ENCODE measurements at regions not wholly inside any gene's neighbourhood (a gene's known extent, or its start where the extent isn't known, plus 50 kb on each side); places are given as distances from the start of the nearest gene placed in this dataset.

DNA sequence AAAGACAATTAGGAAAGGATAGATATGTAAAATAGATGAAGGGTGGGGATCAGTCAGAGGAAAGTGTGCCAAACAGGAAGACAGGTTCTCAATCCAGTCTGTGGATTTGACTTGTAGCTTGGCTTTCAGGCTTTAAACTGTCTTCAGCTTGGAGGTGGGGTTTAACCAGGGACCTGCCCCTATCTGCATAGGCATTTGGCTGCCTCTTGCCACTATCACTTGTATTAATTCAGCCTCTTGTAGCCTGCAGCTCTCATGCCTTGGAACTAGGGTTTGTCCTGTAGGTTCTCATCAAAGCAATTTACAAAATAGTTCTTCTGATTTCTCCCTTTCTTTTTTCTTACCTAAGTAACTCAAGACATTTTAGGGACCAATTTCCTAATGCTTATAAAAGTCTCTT, 88.8 kb upstream of the PAXBP1 start:
- Histone ChIP-seq H3K79me2 (ENCODE audit: insufficient read depth, low read depth) (no peaks in the 10 kb centered on the region), H4K20me1 (ENCODE audit: insufficient read depth) (no peaks in the 10 kb centered on the region), H3K4me2 (no peak overlapping the region), H3K9ac (no peak overlapping the region), H3K36me3 (ENCODE audit: insufficient read depth) (no peaks in the 10 kb centered on the region), H3K27me3 (ENCODE audit: insufficient read depth, low read depth) (no peaks in the 10 kb centered on the region), H2AFZ (ENCODE audit: low read depth) (no peak overlapping the region), H3K4me3 (IDR thresholded peaks at IDR 0.05; ENCODE audit: insufficient read depth, low read depth, low read length) (no peak overlapping the region), H3K27ac (no peak overlapping the region), H3K4me1 (ENCODE audit: low read depth, poor library complexity, severe bottlenecking) (peaks cover 4% of the 10 kb centered on the region)
- no peak for TF ChIP-seq CTCF (conservative IDR thresholded peaks at IDR 0.05; ENCODE audit: low read depth, low read length)

- H3K27ac ChIP-seq, result no peak overlapping the region
- H3K4me3 ChIP-seq (IDR thresholded peaks at IDR 0.05; ENCODE audit: insufficient read depth, low read depth, low read length), result no peak overlapping the region
- no peaks in the 10 kb centered on the region for H3K79me2 ChIP-seq (ENCODE audit: insufficient read depth, low read depth)
- TF ChIP-seq CTCF (conservative IDR thresholded peaks at IDR 0.05; ENCODE audit: low read depth, low read length), result no peak
- H4K20me1 ChIP-seq (ENCODE audit: insufficient read depth), result no peaks in the 10 kb centered on the region
- no peak overlapping the region for H3K4me2 ChIP-seq
- peaks cover 4% of the 10 kb centered on the region for H3K4me1 ChIP-seq (ENCODE audit: low read depth, poor library complexity, severe bottlenecking)
- no peaks in the 10 kb centered on the region for H3K27me3 ChIP-seq (ENCODE audit: insufficient read depth, low read depth)
- no peak overlapping the region for H2AFZ ChIP-seq (ENCODE audit: low read depth)
- H3K36me3 ChIP-seq (ENCODE audit: insufficient read depth), result no peaks in the 10 kb centered on the region
- no peak overlapping the region for H3K9ac ChIP-seq
These were observed 90.3 kb upstream of the PAXBP1 start for GRCh38 chr21:32861866-32862265.

DNA sequence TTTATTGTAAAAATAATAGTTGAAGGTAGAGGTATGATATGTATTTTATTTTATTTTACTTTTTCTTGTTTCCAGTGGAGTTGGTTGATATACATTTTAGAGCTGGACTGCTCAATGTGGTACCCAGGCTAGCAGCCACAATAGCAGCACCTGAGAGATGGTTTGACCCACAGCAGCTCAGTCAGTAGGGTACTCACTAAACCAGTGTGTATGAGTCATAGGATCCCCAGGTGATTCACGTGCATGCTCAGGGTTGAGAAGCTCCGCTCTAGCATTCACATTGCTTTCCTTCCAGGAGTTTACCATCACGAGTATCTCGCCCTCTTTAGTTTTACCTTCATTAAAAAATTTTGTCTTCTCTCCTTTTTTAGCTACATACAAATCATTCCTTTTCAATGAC, 96.0 kb upstream of the PAXBP1 start:
- no peaks in the 10 kb centered on the region for H3K4me1 ChIP-seq (ENCODE audit: low read depth, poor library complexity, severe bottlenecking)
- no peak overlapping the region for H3K4me2 ChIP-seq
- no peaks in the 10 kb centered on the region for H3K79me2 ChIP-seq (ENCODE audit: insufficient read depth, low read depth)
- TF ChIP-seq CTCF (conservative IDR thresholded peaks at IDR 0.05; ENCODE audit: low read depth, low read length), result no peak
- no peak overlapping the region for H2AFZ ChIP-seq (ENCODE audit: low read depth)
- H3K36me3 ChIP-seq (ENCODE audit: insufficient read depth), result no peaks in the 10 kb centered on the region
- H3K27me3 ChIP-seq (ENCODE audit: insufficient read depth, low read depth), result no peaks in the 10 kb centered on the region
- no peaks in the 10 kb centered on the region for H4K20me1 ChIP-seq (ENCODE audit: insufficient read depth)
- no peak overlapping the region for H3K9ac ChIP-seq
- no peak overlapping the region for H3K27ac ChIP-seq
- no peak overlapping the region for H3K4me3 ChIP-seq (IDR thresholded peaks at IDR 0.05; ENCODE audit: insufficient read depth, low read depth, low read length)

- H3K27me3 ChIP-seq (ENCODE audit: insufficient read depth, low read depth), result no peaks in the 10 kb centered on the region
- no peaks in the 10 kb centered on the region for H3K36me3 ChIP-seq (ENCODE audit: insufficient read depth)
- no peaks in the 10 kb centered on the region for H4K20me1 ChIP-seq (ENCODE audit: insufficient read depth)
- H3K4me2 ChIP-seq, result no peak overlapping the region
- no peak overlapping the region for H3K4me3 ChIP-seq (IDR thresholded peaks at IDR 0.05; ENCODE audit: insufficient read depth, low read depth, low read length)
- TF ChIP-seq CTCF (conservative IDR thresholded peaks at IDR 0.05; ENCODE audit: low read depth, low read length), result no peak
- no peaks in the 10 kb centered on the region for H3K79me2 ChIP-seq (ENCODE audit: insufficient read depth, low read depth)
- no peak overlapping the region for H3K9ac ChIP-seq
- H3K27ac ChIP-seq, result no peak overlapping the region
- H3K4me1 ChIP-seq (ENCODE audit: low read depth, poor library complexity, severe bottlenecking), result no peaks in the 10 kb centered on the region
- H2AFZ ChIP-seq (ENCODE audit: low read depth), result no peak overlapping the region
These were observed 97.3 kb upstream of the PAXBP1 start for GRCh38 chr21:32868631-32869454.
